PFSK-1 (cell line): ENCODE measurements at regions not wholly inside any gene's neighbourhood (a gene's known extent, or its start where the extent isn't known, plus 50 kb on each side); places are given as distances from the start of the nearest gene placed in this dataset.

Experiments
- FOXP2 ChIP-seq: optimal IDR thresholded peaks from 2 replicates; pipeline ENCODE3; 2011; ENCODE audit warnings: borderline replicate concordance, control low read depth, inconsistent platforms; ENCODE audit not compliant: insufficient read depth; ENCODE audit errors: extremely low read length, extremely low read depth
- POLR2AphosphoS5 ChIP-seq: IDR thresholded peaks from 2 replicates; pipeline ENCODE4 v1.6.1; 2012; ENCODE audit warnings: low read depth, mild to moderate bottlenecking, control low read depth, low read length, moderate library complexity
- REST ChIP-seq, 2 experiments: IDR thresholded peaks; 2 replicates each; pipeline versions ENCODE4 v1.6.1 to v1.8.0; 2011 to 2012; ENCODE audit warnings: low read depth in 2 of 2, low read length in 2 of 2, control low read depth in 1 of 2, inconsistent platforms in 1 of 2, mild to moderate bottlenecking in 1 of 2, moderate library complexity in 1 of 2; ENCODE audit not compliant: insufficient read depth in 1 of 2
- SIN3A ChIP-seq: IDR thresholded peaks from 2 replicates; pipeline ENCODE4 v1.6.1; 2012; ENCODE audit warnings: mild to moderate bottlenecking, low read length, moderate library complexity, borderline replicate concordance; ENCODE audit not compliant: insufficient read depth
- TAF1 ChIP-seq: IDR thresholded peaks from 2 replicates; pipeline ENCODE4 v1.6.1; 2012; ENCODE audit warnings: low read length, control low read depth, borderline replicate concordance; ENCODE audit not compliant: insufficient read depth

- TF ChIP-seq SIN3A (no peak), TAF1 (no peak), POLR2AphosphoS5 (no peak), FOXP2 (no peak), REST (IDR thresholded peaks at IDR 0.05; ENCODE audit: insufficient read depth in 1 of 2, low read depth in 2 of 2, low read length in 2 of 2) (no peak)
Measured at GRCh38 chr4:164617426-164617825, 136.5 kb upstream of the SMIM31 start.

GRCh38 chr4:164617911-164618310 is 136.0 kb upstream of the SMIM31 start:
- TF ChIP-seq REST (IDR thresholded peaks at IDR 0.05; ENCODE audit: insufficient read depth in 1 of 2, low read depth in 2 of 2, low read length in 2 of 2) (no peak), FOXP2 (no peak), SIN3A (no peak)

GRCh38 chr4:164621886-164622521 is 131.9 kb upstream of the SMIM31 start:
- TF ChIP-seq SIN3A (no peak), POLR2AphosphoS5 (no peak), TAF1 (no peak), FOXP2 (no peak), REST (IDR thresholded peaks at IDR 0.05; ENCODE audit: insufficient read depth in 1 of 2, low read depth in 2 of 2, low read length in 2 of 2) (no peak)

GRCh38 chr4:164623099-164623498 is 130.8 kb upstream of the SMIM31 start:
- TF ChIP-seq POLR2AphosphoS5 (no peak), REST (IDR thresholded peaks at IDR 0.05; ENCODE audit: insufficient read depth in 1 of 2, low read depth in 2 of 2, low read length in 2 of 2) (no peak), TAF1 (no peak), FOXP2 (no peak), SIN3A (no peak)

GRCh38 chr4:164639001-164639400 is 114.9 kb upstream of the SMIM31 start:
- TF ChIP-seq FOXP2 (no peak), REST (IDR thresholded peaks at IDR 0.05; ENCODE audit: insufficient read depth in 1 of 2, low read depth in 2 of 2, low read length in 2 of 2) (no peak), POLR2AphosphoS5 (no peak), SIN3A (no peak), TAF1 (no peak)
